Astrocyte (in vitro differentiated cells and primary cell): ENCODE measurements at regions not wholly inside any gene's neighbourhood (a gene's known extent, or its start where the extent isn't known, plus 50 kb on each side); places are given as distances from the start of the nearest gene placed in this dataset.

ENCODE experiments used
- DNase-seq: peaks from one replicate; pipeline ENCODE4 v3.0.0-alpha.2; 2010; ENCODE audit warnings: low read depth
- FAIRE-seq: peaks from 2 replicates; lab custom pipeline; 2011; peaks lifted over from hg19 to GRCh38; lab: Jason Lieb, UNC
- H2AFZ ChIP-seq: 2 replicates; pipeline ENCODE4 v1.6.0; 2012; ENCODE audit warnings: low read depth, low read length, inconsistent platforms
- H3K27ac ChIP-seq: 2 replicates; pipeline ENCODE4 v1.5.1; 2011; ENCODE audit warnings: low read depth, low read length, inconsistent platforms
- H3K27me3 ChIP-seq: 2 replicates; pipeline ENCODE4 v1.6.0; 2011; ENCODE audit warnings: low read length, inconsistent platforms; ENCODE audit not compliant: insufficient read depth
- H3K36me3 ChIP-seq: 2 replicates; pipeline ENCODE4 v1.5.1; 2011; ENCODE audit warnings: low read length, inconsistent platforms; ENCODE audit not compliant: insufficient read depth
- H3K4me1 ChIP-seq: 2 replicates; pipeline ENCODE4 v1.5.1; 2011; ENCODE audit warnings: low read length, inconsistent platforms; ENCODE audit not compliant: insufficient read depth
- H3K4me2 ChIP-seq: 2 replicates; pipeline ENCODE4 v1.6.0; 2012; ENCODE audit warnings: low read length, inconsistent platforms
- H3K4me3 ChIP-seq: 2 replicates; pipeline ENCODE4 v1.5.1; 2011; ENCODE audit warnings: low read depth, mild to moderate bottlenecking, low read length, inconsistent platforms; ENCODE audit not compliant: insufficient read depth
- H3K79me2 ChIP-seq: 2 replicates; pipeline ENCODE4 v1.6.0; 2012; ENCODE audit warnings: mild to moderate bottlenecking, low read length, inconsistent platforms; ENCODE audit not compliant: insufficient read depth
- H3K9ac ChIP-seq: 2 replicates; pipeline ENCODE4 v1.6.0; 2012; ENCODE audit warnings: mild to moderate bottlenecking, low read length, inconsistent platforms
- H3K9me3 ChIP-seq: 2 replicates; pipeline ENCODE4 v1.5.1; 2012; ENCODE audit warnings: low read depth, mild to moderate bottlenecking, low read length, inconsistent platforms; ENCODE audit not compliant: insufficient read depth
- H4K20me1 ChIP-seq: 2 replicates; pipeline ENCODE4 v1.6.0; 2012; ENCODE audit warnings: low read length, inconsistent platforms; ENCODE audit not compliant: insufficient read depth
- H3K27ac Mint-ChIP-seq: one replicate; pipeline ENCODE4 v1.8.0; 2021; ENCODE audit warnings: mild to moderate bottlenecking, mixed read lengths; ENCODE audit not compliant: unreplicated experiment
- H3K27me3 Mint-ChIP-seq: one replicate; pipeline ENCODE4 v1.8.0; 2021; ENCODE audit warnings: low read depth, mixed read lengths; ENCODE audit not compliant: unreplicated experiment
- H3K36me3 Mint-ChIP-seq: one replicate; pipeline ENCODE4 v1.8.0; 2021; ENCODE audit warnings: low read depth, mixed read lengths; ENCODE audit not compliant: unreplicated experiment
- H3K4me1 Mint-ChIP-seq: one replicate; pipeline ENCODE4 v1.8.0; 2021; ENCODE audit warnings: low read depth, mixed read lengths; ENCODE audit not compliant: unreplicated experiment
- H3K4me3 Mint-ChIP-seq: one replicate; pipeline ENCODE4 v1.8.0; 2021; ENCODE audit warnings: mild to moderate bottlenecking, moderate library complexity, mixed read lengths; ENCODE audit not compliant: unreplicated experiment
- H3K9me3 Mint-ChIP-seq: one replicate; pipeline ENCODE4 v1.8.0; 2021; ENCODE audit warnings: mild to moderate bottlenecking, mixed read lengths; ENCODE audit not compliant: unreplicated experiment
- CTCF ChIP-seq: IDR thresholded peaks from 2 replicates; pipeline ENCODE4 v1.5.1; 2011; ENCODE audit warnings: low read depth, mild to moderate bottlenecking, inconsistent platforms, low read length, moderate library complexity; ENCODE audit not compliant: insufficient read depth
- EZH2 ChIP-seq: IDR thresholded peaks from 2 replicates; pipeline ENCODE4 v1.6.1; 2012; ENCODE audit warnings: mild to moderate bottlenecking, low read length, inconsistent platforms; ENCODE audit not compliant: insufficient read depth

- no peak for DNase-seq
- H3K36me3 Mint-ChIP-seq: no peaks in the 10 kb centered on the region
- no peaks in the 10 kb centered on the region for H3K4me1 ChIP-seq
- H3K4me3 ChIP-seq: no peak overlapping the region
- TF ChIP-seq EZH2 (no peak), CTCF (no peak)
- no peaks in the 10 kb centered on the region for H4K20me1 ChIP-seq
- peaks cover 13% of the 10 kb centered on the region for H3K4me1 Mint-ChIP-seq
- no peaks in the 10 kb centered on the region for H3K9me3 ChIP-seq
- H3K27me3 ChIP-seq: peaks cover 23% of the 10 kb centered on the region
- no peaks in the 10 kb centered on the region for H3K36me3 ChIP-seq
- H3K9me3 Mint-ChIP-seq: peaks cover 1% of the 10 kb centered on the region
- no peak for FAIRE-seq
- no peak overlapping the region for H3K4me3 Mint-ChIP-seq
- no peak overlapping the region for H3K4me2 ChIP-seq
- H3K27ac Mint-ChIP-seq: no peak overlapping the region
- no peaks in the 10 kb centered on the region for H3K79me2 ChIP-seq
- H3K9ac ChIP-seq: no peak overlapping the region
- peaks cover 30% of the 10 kb centered on the region for H3K27me3 Mint-ChIP-seq
- H2AFZ ChIP-seq: no peak overlapping the region
- no peak overlapping the region for H3K27ac ChIP-seq
Measured at GRCh38 chr16:73547552-73548403, 499.9 kb upstream of the ZFHX3 start.

GRCh38 chr16:73546341-73546845, 498.5 kb upstream of the ZFHX3 start:
- Histone ChIP-seq H3K9ac (no peak overlapping the region), H3K36me3 (no peaks in the 10 kb centered on the region), H3K27me3 (peaks cover 23% of the 10 kb centered on the region), H3K9me3 (no peaks in the 10 kb centered on the region), H2AFZ (no peak overlapping the region), H3K4me3 (no peak overlapping the region), H3K4me1 (no peaks in the 10 kb centered on the region), H4K20me1 (no peaks in the 10 kb centered on the region), H3K27ac (no peak overlapping the region), H3K79me2 (no peaks in the 10 kb centered on the region), H3K4me2 (peak overlapping the region; percentile 15)
- FAIRE-seq (no peak), DNase-seq (no peak)
- no peak overlapping the region for H3K4me3 Mint-ChIP-seq
- no peaks in the 10 kb centered on the region for H3K36me3 Mint-ChIP-seq
- H3K27ac Mint-ChIP-seq: no peak overlapping the region
- H3K27me3 Mint-ChIP-seq: peaks cover 24% of the 10 kb centered on the region
- TF ChIP-seq EZH2 (no peak), CTCF (no peak)
- H3K4me1 Mint-ChIP-seq: peaks cover 13% of the 10 kb centered on the region
- peaks cover 1% of the 10 kb centered on the region for H3K9me3 Mint-ChIP-seq

GRCh38 chr16:73545755-73546154, 497.8 kb upstream of the ZFHX3 start:
- no peak for FAIRE-seq
- DNase-seq: no peak
- Mint-ChIP-seq H3K4me1 (peaks cover 13% of the 10 kb centered on the region), H3K36me3 (no peaks in the 10 kb centered on the region), H3K4me3 (no peak overlapping the region), H3K9me3 (peaks cover 1% of the 10 kb centered on the region), H3K27ac (no peak overlapping the region), H3K27me3 (peaks cover 24% of the 10 kb centered on the region)
- Histone ChIP-seq H3K4me3 (no peak overlapping the region), H3K36me3 (no peaks in the 10 kb centered on the region), H3K4me1 (no peaks in the 10 kb centered on the region), H2AFZ (no peak overlapping the region), H3K79me2 (no peaks in the 10 kb centered on the region), H3K27ac (no peak overlapping the region), H3K9ac (no peak overlapping the region), H3K9me3 (no peaks in the 10 kb centered on the region), H4K20me1 (no peaks in the 10 kb centered on the region), H3K27me3 (peaks cover 23% of the 10 kb centered on the region), H3K4me2 (no peak overlapping the region)
- TF ChIP-seq EZH2: no peak
- no peak for TF ChIP-seq CTCF
